GM12874 (cell line): ENCODE measurements at regions not wholly inside any gene's neighbourhood (a gene's known extent, or its start where the extent isn't known, plus 50 kb on each side); places are given as distances from the start of the nearest gene placed in this dataset.

ENCODE experiments used
- TF ChIP-seq, protein P1 (sequence below): IDR thresholded peaks from 2 replicates; pipeline ENCODE4 v1.5.1; 2011; ENCODE audit warnings: low read depth, mild to moderate bottlenecking, control low read depth, low read length, moderate library complexity; ENCODE audit not compliant: insufficient read depth

DNA sequence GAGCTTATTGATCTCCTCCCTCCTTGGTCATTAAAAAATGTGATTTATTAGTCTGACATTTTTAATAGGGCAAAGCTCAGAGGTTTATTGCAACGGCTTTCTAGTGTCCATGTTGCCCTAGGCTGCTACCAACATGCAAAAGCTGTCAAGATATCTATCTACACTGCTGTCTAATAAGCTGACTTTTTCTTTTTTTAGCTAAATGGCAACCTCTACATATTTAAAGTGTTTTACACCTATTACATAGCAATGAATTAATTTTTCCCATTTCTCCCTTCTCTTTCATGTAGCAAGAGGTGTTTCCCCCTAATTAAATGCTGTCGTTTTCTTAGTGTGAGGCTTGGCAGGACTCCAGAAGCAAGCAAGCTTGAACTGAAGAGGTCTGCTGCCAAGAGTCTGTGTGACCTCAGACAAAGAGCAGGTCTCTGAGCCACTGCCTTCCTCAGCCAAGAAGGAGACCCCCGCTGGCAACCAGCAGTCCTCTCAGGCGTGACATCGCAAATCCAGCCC lies 79.4 kb downstream of the GAS1 start:
- TF ChIP-seq, protein P1, sequence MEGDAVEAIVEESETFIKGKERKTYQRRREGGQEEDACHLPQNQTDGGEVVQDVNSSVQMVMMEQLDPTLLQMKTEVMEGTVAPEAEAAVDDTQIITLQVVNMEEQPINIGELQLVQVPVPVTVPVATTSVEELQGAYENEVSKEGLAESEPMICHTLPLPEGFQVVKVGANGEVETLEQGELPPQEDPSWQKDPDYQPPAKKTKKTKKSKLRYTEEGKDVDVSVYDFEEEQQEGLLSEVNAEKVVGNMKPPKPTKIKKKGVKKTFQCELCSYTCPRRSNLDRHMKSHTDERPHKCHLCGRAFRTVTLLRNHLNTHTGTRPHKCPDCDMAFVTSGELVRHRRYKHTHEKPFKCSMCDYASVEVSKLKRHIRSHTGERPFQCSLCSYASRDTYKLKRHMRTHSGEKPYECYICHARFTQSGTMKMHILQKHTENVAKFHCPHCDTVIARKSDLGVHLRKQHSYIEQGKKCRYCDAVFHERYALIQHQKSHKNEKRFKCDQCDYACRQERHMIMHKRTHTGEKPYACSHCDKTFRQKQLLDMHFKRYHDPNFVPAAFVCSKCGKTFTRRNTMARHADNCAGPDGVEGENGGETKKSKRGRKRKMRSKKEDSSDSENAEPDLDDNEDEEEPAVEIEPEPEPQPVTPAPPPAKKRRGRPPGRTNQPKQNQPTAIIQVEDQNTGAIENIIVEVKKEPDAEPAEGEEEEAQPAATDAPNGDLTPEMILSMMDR: no peak

DNA sequence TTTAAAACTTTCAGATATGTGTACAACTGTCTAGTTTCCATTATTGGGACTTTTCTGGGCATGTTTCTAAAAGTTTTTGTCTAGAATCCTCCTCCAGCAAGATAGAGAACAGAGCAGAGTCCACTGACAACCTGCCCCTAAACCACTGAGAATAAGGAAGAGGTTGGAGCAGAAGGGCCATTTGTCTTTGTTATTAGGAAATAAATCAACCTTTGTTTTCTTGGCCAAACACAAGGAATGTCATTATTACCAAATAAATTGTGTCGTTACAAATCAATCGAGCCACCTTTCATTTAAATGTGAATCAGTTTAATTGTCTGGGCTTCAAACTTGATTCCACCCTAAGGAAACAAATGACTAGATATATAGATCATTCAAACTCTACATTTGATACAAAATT lies 81.4 kb downstream of the GAS1 start:
- TF ChIP-seq, protein P1: no peak

DNA sequence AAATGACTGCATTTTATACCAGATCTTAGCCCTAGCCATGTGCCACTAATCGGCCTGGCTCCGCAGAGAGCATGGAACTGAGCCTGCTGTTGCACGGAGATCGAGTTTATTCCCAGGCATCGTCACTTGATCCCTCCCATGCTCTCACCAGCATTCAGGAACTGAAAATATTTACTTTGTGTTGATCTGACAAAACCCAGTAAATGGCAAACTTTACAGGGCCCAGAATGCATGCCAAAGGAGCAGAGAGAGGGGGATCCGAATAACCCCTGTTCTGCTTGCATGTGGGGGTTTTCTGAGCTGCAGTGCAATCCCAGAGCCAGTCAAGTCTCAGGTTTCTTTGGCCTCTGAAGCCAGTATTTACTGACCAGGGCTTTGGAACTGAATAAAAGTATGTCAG lies 87.3 kb downstream of the GAS1 start:
- TF ChIP-seq, protein P1: no peak

DNA sequence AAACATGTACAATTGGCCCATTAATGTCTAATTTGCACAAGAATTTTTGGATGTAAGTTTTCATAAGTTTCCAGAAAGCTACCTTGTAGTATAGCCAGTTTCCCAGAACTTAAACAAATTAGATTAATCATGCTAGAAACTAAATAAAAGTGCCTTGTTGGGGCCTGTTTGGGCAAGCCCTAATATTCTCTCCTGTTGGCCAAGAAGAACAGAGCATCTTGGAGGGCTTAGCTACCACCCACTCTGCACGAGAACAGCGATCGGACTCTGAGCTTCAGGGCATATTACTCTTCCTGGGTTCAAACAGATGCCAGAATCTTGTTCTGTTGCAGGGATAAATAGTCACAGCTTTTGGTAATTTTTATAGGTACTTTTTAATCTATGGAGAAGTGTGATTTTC lies 88.2 kb downstream of the GAS1 start:
- TF ChIP-seq, protein P1: no peak

DNA sequence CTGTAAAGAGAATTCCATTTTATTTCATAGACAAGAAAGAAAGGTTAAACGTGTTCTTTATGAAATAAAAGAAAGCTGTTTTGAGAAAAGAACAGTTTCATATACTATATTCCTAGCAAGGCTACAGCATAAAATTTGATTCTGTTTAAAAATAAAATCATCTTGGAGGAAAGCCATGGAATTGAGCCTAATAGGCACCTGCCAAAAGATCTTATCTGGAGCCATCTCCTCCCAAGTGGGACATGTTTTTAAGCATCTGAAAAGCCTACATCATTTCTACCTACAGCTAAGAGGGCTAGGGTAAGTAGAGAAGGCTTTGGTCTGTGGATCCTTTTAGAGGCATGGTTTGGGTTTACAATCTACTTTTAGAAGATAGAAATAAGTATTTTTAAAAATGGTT lies 89.3 kb downstream of the GAS1 start:
- TF ChIP-seq, protein P1: no peak

DNA sequence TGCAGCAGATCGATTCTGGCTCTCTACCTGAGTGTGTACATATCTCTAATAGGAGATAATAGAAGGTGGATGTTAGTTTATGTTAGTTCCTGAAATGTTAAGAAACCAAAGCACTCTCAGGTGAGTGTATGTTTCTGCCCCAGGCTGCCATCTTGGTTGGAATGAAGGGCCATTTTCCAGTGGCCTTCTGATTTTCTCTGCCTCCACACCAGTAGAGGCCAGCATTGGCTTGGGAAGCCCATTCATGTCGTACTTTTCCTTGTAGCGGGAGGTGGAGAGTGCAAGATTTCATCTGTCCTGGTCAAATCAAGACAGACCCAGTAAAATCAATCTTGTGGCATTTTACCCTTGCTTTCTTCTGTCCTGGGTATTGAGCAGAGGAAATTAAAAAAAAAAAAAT lies 91.0 kb downstream of the GAS1 start:
- TF ChIP-seq, protein P1: no peak

DNA sequence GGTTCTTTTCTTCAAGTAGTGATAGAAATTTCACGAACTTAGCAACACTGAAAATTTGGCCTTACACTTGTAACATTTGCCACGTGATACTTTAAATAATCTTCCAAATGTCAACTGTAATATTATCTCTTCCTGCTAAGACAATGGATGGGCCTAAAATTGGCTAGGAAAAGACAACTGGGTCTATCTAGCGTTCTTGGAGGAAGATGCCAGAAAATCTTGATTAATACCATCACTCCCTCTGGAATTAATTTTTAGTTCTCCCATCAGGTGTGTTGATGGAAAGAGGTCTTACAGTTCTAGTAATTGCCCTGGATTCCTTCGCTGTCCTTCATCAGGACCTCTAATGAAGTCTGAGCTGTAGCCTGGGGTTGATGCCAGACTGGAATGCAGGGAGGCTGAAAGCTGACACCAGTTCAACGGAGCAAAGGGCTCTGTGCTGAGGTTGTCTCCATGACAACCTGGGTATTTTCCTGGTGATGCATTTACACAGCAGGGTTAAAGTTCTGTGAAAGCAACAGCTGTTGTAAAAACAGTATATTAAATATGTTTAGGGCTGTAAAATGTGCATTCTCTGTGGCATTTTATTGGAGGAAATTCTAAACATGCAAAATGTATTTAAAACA lies 92.3 kb downstream of the GAS1 start:
- TF ChIP-seq, protein P1: no peak
